Nephron progenitor cell (in vitro differentiated cells): ENCODE measurements at regions not wholly inside any gene's neighbourhood (a gene's known extent, or its start where the extent isn't known, plus 50 kb on each side); places are given as distances from the start of the nearest gene placed in this dataset.

ENCODE experiments used
- DNase-seq: peaks from one replicate; pipeline ENCODE4 v3.0.0; 2021
- H3K27ac Mint-ChIP-seq: 2 replicates; pipeline ENCODE4 v1.8.0; 2021; ENCODE audit warnings: mild to moderate bottlenecking, moderate library complexity, mixed read lengths
- H3K27me3 Mint-ChIP-seq: 2 replicates; pipeline ENCODE4 v1.8.0; 2021; ENCODE audit warnings: mild to moderate bottlenecking, low read depth, mixed read lengths; ENCODE audit not compliant: poor library complexity
- H3K36me3 Mint-ChIP-seq: 2 replicates; pipeline ENCODE4 v1.8.0; 2021; ENCODE audit warnings: low read depth, mixed read lengths
- H3K4me1 Mint-ChIP-seq: 2 replicates; pipeline ENCODE4 v1.8.0; 2021; ENCODE audit warnings: mixed read lengths
- H3K4me3 Mint-ChIP-seq: 2 replicates; pipeline ENCODE4 v1.8.0; 2021; ENCODE audit warnings: mild to moderate bottlenecking, moderate library complexity, mixed read lengths
- H3K9me3 Mint-ChIP-seq: 2 replicates; pipeline ENCODE4 v1.8.0; 2021; ENCODE audit warnings: mild to moderate bottlenecking, moderate library complexity, mixed read lengths
- TF ChIP-seq, protein P1 (sequence below): fragments of 200-600 bp; sonication (generic); IDR thresholded peaks from 2 replicates; pipeline ENCODE4 v1.5.0; 2021; ENCODE audit warnings: antibody characterized with exemption

DNA sequence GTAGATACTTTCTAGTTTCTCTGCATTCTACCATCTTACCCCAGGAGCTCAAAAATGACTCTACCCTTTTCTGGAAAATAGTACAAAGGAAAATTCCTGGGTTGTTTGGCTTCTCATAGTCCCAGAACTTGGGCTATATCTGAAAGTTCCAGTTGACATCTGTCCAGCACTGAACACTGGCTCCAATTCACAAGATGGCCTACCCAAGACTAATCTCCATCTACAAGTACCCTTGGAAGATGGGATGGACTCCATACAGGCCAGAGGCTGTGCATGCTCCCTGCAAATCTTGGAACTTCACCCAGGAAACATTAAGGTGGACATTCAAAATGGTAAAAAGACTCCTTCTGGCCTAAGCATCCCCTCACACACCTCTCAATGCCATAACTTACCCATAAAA lies 427.1 kb downstream of the DTWD2 start:
- TF ChIP-seq, protein P1, sequence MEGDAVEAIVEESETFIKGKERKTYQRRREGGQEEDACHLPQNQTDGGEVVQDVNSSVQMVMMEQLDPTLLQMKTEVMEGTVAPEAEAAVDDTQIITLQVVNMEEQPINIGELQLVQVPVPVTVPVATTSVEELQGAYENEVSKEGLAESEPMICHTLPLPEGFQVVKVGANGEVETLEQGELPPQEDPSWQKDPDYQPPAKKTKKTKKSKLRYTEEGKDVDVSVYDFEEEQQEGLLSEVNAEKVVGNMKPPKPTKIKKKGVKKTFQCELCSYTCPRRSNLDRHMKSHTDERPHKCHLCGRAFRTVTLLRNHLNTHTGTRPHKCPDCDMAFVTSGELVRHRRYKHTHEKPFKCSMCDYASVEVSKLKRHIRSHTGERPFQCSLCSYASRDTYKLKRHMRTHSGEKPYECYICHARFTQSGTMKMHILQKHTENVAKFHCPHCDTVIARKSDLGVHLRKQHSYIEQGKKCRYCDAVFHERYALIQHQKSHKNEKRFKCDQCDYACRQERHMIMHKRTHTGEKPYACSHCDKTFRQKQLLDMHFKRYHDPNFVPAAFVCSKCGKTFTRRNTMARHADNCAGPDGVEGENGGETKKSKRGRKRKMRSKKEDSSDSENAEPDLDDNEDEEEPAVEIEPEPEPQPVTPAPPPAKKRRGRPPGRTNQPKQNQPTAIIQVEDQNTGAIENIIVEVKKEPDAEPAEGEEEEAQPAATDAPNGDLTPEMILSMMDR: no peak
- Mint-ChIP-seq H3K4me3 (no peak overlapping the region), H3K4me1 (peaks cover 20% of the 10 kb centered on the region), H3K27ac (no peak overlapping the region), H3K9me3 (no peaks in the 10 kb centered on the region), H3K36me3 (no peaks in the 10 kb centered on the region), H3K27me3 (no peaks in the 10 kb centered on the region)
- DNase-seq: no peak

DNA sequence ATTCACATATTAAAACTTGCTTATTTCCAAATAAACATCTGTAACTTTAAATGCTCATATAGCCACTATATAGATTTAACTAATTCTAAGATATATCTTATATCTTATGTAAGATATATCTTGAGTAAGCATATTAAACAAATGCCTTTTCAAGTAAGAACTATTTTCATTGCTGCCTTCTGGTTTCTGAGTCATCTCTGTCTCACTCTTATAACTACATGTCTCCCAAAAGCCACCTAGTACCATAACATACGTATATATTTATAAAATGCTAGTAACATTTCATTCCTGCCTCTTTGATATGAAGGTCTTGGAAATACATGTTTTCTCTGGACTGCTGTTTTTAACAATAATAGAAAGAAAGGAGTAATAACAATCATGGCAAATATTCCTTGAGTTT lies 429.5 kb downstream of the DTWD2 start:
- Mint-ChIP-seq H3K27ac (no peak overlapping the region), H3K9me3 (no peaks in the 10 kb centered on the region), H3K4me3 (no peak overlapping the region), H3K27me3 (no peaks in the 10 kb centered on the region), H3K4me1 (peaks cover 20% of the 10 kb centered on the region), H3K36me3 (no peaks in the 10 kb centered on the region)
- TF ChIP-seq, protein P1: no peak
- DNase-seq: no peak

DNA sequence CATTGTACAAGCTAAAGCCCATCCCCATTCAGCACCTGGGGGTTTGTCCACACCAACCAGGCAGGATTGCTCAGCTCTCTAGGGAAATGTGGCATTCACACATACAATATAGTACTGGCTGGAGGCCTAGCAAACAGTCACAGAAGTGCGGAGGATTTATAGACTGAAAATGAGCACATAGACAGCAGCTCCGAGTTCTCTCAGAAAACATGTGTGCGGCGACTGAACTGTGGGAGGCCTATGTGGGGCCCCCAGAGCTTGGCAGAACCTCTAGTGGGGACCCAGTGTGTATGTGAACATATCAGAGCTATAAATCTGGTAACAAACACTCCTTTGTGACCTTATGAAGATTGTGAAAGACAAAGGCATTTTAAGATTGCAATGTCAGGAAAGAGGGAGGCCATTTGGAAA lies 431.1 kb downstream of the DTWD2 start:
- TF ChIP-seq, protein P1: no peak
- DNase-seq: no peak
- no peaks in the 10 kb centered on the region for H3K36me3 Mint-ChIP-seq
- H3K27ac Mint-ChIP-seq: no peak overlapping the region
- peaks cover 20% of the 10 kb centered on the region for H3K4me1 Mint-ChIP-seq
- H3K27me3 Mint-ChIP-seq: no peaks in the 10 kb centered on the region
- no peaks in the 10 kb centered on the region for H3K9me3 Mint-ChIP-seq
- no peak overlapping the region for H3K4me3 Mint-ChIP-seq

DNA sequence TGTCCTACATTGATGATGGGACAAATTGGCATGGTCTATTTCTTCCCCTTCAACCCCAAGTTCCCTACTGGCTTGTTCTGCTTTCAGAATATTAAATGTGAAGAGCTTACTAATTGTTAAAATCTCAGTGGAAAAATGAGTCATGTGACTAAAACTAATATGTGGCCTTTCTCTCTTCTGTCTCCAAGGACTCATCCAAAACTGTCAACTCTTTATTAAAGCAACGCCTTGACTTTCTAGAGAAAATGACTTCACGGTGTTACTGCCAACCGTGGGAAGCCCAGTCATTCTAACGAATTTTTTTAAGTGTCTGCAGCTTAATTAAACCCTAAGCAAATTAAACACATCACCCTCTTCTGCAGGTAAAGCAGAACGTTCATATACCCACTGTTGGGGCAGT lies 431.6 kb downstream of the DTWD2 start:
- Mint-ChIP-seq H3K4me1 (peaks cover 20% of the 10 kb centered on the region), H3K4me3 (no peak overlapping the region), H3K9me3 (no peaks in the 10 kb centered on the region), H3K36me3 (no peaks in the 10 kb centered on the region), H3K27ac (no peak overlapping the region), H3K27me3 (no peaks in the 10 kb centered on the region)
- no peak for DNase-seq
- TF ChIP-seq, protein P1: no peak

DNA sequence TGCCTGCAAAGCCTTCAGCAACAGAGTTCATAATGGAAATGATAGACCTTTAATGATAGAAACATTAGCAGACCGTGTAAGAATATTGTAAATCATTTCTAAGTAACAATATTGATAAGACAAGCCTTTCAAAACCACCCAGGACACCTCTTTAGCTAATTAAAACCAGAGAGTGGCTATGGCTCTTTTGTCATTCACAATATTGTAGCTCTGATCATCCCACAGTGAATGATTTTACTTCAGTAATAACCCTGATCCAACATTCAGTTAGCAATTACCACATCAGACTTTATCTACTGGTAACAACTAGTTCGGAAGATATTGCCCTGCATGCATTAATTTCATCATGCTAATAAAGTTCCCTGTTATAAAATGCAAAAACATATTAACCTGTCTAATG lies 432.6 kb downstream of the DTWD2 start:
- TF ChIP-seq, protein P1: no peak
- no peak for DNase-seq
- Mint-ChIP-seq H3K4me1 (peaks cover 20% of the 10 kb centered on the region), H3K27me3 (no peaks in the 10 kb centered on the region), H3K4me3 (no peak overlapping the region), H3K36me3 (no peaks in the 10 kb centered on the region), H3K27ac (no peak overlapping the region), H3K9me3 (no peaks in the 10 kb centered on the region)

DNA sequence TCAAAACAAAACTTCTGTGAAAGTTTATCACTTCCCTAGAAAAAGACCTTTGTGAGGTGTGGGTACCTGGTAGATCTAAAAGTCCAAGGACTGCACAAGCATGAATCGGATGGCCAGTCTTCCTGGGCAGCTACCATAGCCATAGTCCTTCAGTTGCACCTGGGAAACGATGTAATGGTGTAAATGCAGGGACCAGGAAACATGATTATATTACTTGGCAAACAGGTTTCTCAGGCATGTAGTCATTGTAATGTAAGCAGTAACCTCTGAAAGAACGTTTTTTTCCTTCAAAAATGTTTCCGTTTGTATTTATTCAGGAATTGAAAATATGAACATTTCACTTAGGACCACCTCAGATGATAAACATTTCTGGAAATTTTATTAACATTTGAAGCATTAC lies 433.4 kb downstream of the DTWD2 start:
- no peaks in the 10 kb centered on the region for H3K36me3 Mint-ChIP-seq
- no peak for DNase-seq

More for the DNA sequence above, 433.4 kb downstream of the DTWD2 start:
- Mint-ChIP-seq H3K4me3 (no peak overlapping the region), H3K9me3 (no peaks in the 10 kb centered on the region), H3K27me3 (no peaks in the 10 kb centered on the region), H3K4me1 (peaks cover 20% of the 10 kb centered on the region), H3K27ac (no peak overlapping the region)
- TF ChIP-seq, protein P1: no peak
